ENCODE measurements at regions not wholly inside any gene's neighbourhood (a gene's known extent, or its start where the extent isn't known, plus 50 kb on each side); places are given as distances from the start of the nearest gene placed in this dataset.

- Histone ChIP-seq H3K9me3 (ENCODE audit: control insufficient read depth, insufficient read depth, low read length) (no peaks in the 10 kb centered on the region), H3K23ac (ENCODE audit: low read depth, low read length) (no peak overlapping the region), H2BK20ac (ENCODE audit: low read depth, low read length) (no peak overlapping the region), H4K91ac (ENCODE audit: insufficient read depth, low read depth, low read length) (no peak overlapping the region), H3K36me3 (ENCODE audit: control insufficient read depth, insufficient read depth, low read length) (no peaks in the 10 kb centered on the region), H2BK5ac (ENCODE audit: low read depth, low read length, poor library complexity, severe bottlenecking) (no peak overlapping the region), H3K18ac (ENCODE audit: low read depth, low read length) (no peak overlapping the region), H3K4me3 (ENCODE audit: insufficient read depth, low read depth, low read length) (no peak overlapping the region), H2BK120ac (ENCODE audit: low read depth, low read length) (no peak overlapping the region), H2AK9ac (replicated peaks; ENCODE audit: low read depth, low read length, poor library complexity) (no peak overlapping the region), H2AFZ (replicated peaks; ENCODE audit: low read length, poor library complexity) (no peak overlapping the region), H3K56ac (ENCODE audit: extremely low read depth, insufficient read depth, low read length) (no peak overlapping the region), H2BK15ac (ENCODE audit: low read depth, low read length) (no peak overlapping the region), H3K4me1 (ENCODE audit: control insufficient read depth, insufficient read depth, low read length) (0 out of 2 replicates have a peak, but pooled peaks cover 2% of the 10 kb centered on the region), H3K9me1 (ENCODE audit: insufficient read depth, low read length) (no peaks in the 10 kb centered on the region), H4K8ac (ENCODE audit: low read depth in 2 of 2, low read length in 2 of 2) (no peak overlapping the region), H3K27me3 (ENCODE audit: control insufficient read depth, insufficient read depth, low read length) (peaks cover 47% of the 10 kb centered on the region), H3K4ac (ENCODE audit: low read depth, low read length) (no peak overlapping the region), H4K5ac (ENCODE audit: low read depth, low read length) (no peak overlapping the region), H3K9ac (ENCODE audit: low read depth, low read length) (no peak overlapping the region), H3K4me2 (ENCODE audit: low read depth, low read length) (no peak overlapping the region), H3K79me1 (ENCODE audit: low read depth in 1 of 2, low read length in 2 of 2) (no peaks in the 10 kb centered on the region), H4K20me1 (ENCODE audit: insufficient read depth, low read length) (no peaks in the 10 kb centered on the region), H3K27ac (ENCODE audit: insufficient read depth, low read length) (no peak overlapping the region), H2AK5ac (ENCODE audit: low read depth, low read length) (no peak overlapping the region), H3K14ac (replicated peaks; ENCODE audit: low read depth, low read length) (no peak overlapping the region)
- no CpG with 5 or more reads among the region's 4 CpGs for WGBS, 2 experiments (ENCODE audit: extremely low coverage in 2 of 2, insufficient read length in 1 of 2)
- TF ChIP-seq RCOR1 (IDR thresholded peaks at IDR 0.05; ENCODE audit: insufficient replicate concordance, low read length), result no peak
- TF ChIP-seq SMC3 (IDR thresholded peaks at IDR 0.05; ENCODE audit: low read depth, low read length), result no peak
- TF ChIP-seq, protein P1, sequence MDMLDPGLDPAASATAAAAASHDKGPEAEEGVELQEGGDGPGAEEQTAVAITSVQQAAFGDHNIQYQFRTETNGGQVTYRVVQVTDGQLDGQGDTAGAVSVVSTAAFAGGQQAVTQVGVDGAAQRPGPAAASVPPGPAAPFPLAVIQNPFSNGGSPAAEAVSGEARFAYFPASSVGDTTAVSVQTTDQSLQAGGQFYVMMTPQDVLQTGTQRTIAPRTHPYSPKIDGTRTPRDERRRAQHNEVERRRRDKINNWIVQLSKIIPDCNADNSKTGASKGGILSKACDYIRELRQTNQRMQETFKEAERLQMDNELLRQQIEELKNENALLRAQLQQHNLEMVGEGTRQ (IDR thresholded peaks at IDR 0.05; ENCODE audit: low read depth, low read length), result no peak
- TF ChIP-seq NFE2L2 (IDR thresholded peaks at IDR 0.05; ENCODE audit: low read depth, low read length), result no peak
- no peak for TF ChIP-seq BHLHE40 (IDR thresholded peaks at IDR 0.05; ENCODE audit: low read depth, low read length)
- TF ChIP-seq FOS (IDR thresholded peaks at IDR 0.05; ENCODE audit: low read depth, low read length), result no peak
- no peak for TF ChIP-seq RAD21 (IDR thresholded peaks at IDR 0.05; ENCODE audit: low read length)
- no peak for TF ChIP-seq MAZ (IDR thresholded peaks at IDR 0.05; ENCODE audit: borderline replicate concordance, low read depth, low read length)
- TF ChIP-seq MAFK (IDR thresholded peaks at IDR 0.05; ENCODE audit: low read depth, low read length), result no peak
- no peak for TF ChIP-seq POLR2A (IDR thresholded peaks at IDR 0.05; ENCODE audit: low read depth, low read length)
- TF ChIP-seq CTCF (conservative IDR thresholded peaks at IDR 0.05; ENCODE audit: low read depth, low read length), result no peak
- no peak for TF ChIP-seq CEBPB (IDR thresholded peaks at IDR 0.05; ENCODE audit: low read depth, low read length)
- no peak for TF ChIP-seq RFX5 (IDR thresholded peaks at IDR 0.05; ENCODE audit: low read depth, low read length)
- TF ChIP-seq MXI1 (IDR thresholded peaks at IDR 0.05; ENCODE audit: borderline replicate concordance, low read depth, low read length), result no peak
- no peak for TF ChIP-seq CHD1 (IDR thresholded peaks at IDR 0.05; ENCODE audit: low read depth, low read length)
- no peak for TF ChIP-seq ELK1 (IDR thresholded peaks at IDR 0.05; ENCODE audit: borderline replicate concordance, low read depth, low read length)
- BruUV-seq (replicated peaks), result no TSS peak
- in situ Hi-C loops (cut with MboI; ENCODE audit: low sequenced_read_pairs), result loop anchor here (10.0 kb wide), 1 partner anchor 461 kb away; no protein-coding TSS in a partner anchor
- ATAC-seq (ENCODE audit: low read depth) (no peak), DNase-seq (no peak)
- dilution Hi-C loops (cut with HindIII; ENCODE audit: low sequenced_read_pairs, unreplicated experiment), result no loop called here
- ChIA-PET CTCF (no interaction called here), POLR2A (ENCODE audit: unreplicated experiment) (no interaction called here)
- intact Hi-C loops (cut with micrococcal nuclease), result no loop called here
Observed at GRCh38 chr11:127075758-127076157, 75.2 kb upstream of the KIRREL3 start.
